ENCODE measurements at regions not wholly inside any gene's neighbourhood (a gene's known extent, or its start where the extent isn't known, plus 50 kb on each side); places are given as distances from the start of the nearest gene placed in this dataset.

- Histone ChIP-seq H3K9me3 (ENCODE audit: low read length) (no peaks in the 10 kb centered on the region), H3K36me3 (ENCODE audit: insufficient read depth, low read length) (no peaks in the 10 kb centered on the region), H3K27ac (ENCODE audit: low read depth, low read length, poor library complexity, severe bottlenecking) (no peak overlapping the region), H2AFZ (ENCODE audit: low read length) (no peak overlapping the region), H3K9me2 (ENCODE audit: insufficient read depth, low read length) (no peaks in the 10 kb centered on the region), H3K79me2 (ENCODE audit: insufficient read depth, low read depth, low read length) (no peaks in the 10 kb centered on the region), H4K20me1 (ENCODE audit: insufficient read depth, low read length) (no peaks in the 10 kb centered on the region), H3K4me2 (ENCODE audit: low read length) (no peak overlapping the region), H3K4me3 (ENCODE audit: low read depth, low read length, poor library complexity, severe bottlenecking) (no peak overlapping the region), H3K4me1 (ENCODE audit: insufficient read depth, low read length, poor library complexity, severe bottlenecking) (no peaks in the 10 kb centered on the region)
- BruUV-seq (replicated peaks): no TSS peak
- ChIA-PET CTCF (ENCODE audit: unreplicated experiment) (no interaction called here), POLR2A (interaction anchor here (0.7 kb wide), 1 partner anchor 21 kb away, joined by 3 read pairs; no protein-coding TSS in a partner anchor)
- DNase-seq (ENCODE audit: low spot score): no peak
- TF ChIP-seq EZH2phosphoT487 (IDR thresholded peaks at IDR 0.05; ENCODE audit: borderline replicate concordance, low read depth, low read length): no peak
- TF ChIP-seq, protein P1, sequence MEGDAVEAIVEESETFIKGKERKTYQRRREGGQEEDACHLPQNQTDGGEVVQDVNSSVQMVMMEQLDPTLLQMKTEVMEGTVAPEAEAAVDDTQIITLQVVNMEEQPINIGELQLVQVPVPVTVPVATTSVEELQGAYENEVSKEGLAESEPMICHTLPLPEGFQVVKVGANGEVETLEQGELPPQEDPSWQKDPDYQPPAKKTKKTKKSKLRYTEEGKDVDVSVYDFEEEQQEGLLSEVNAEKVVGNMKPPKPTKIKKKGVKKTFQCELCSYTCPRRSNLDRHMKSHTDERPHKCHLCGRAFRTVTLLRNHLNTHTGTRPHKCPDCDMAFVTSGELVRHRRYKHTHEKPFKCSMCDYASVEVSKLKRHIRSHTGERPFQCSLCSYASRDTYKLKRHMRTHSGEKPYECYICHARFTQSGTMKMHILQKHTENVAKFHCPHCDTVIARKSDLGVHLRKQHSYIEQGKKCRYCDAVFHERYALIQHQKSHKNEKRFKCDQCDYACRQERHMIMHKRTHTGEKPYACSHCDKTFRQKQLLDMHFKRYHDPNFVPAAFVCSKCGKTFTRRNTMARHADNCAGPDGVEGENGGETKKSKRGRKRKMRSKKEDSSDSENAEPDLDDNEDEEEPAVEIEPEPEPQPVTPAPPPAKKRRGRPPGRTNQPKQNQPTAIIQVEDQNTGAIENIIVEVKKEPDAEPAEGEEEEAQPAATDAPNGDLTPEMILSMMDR (conservative IDR thresholded peaks at IDR 0.05; ENCODE audit: low read length): no peak
- intact Hi-C loops (cut with micrococcal nuclease; ENCODE audit: unreplicated experiment): no loop called here
These were observed 124.8 kb downstream of the HSD17B3 start for GRCh38 chr9:96177005-96177718.

DNA sequence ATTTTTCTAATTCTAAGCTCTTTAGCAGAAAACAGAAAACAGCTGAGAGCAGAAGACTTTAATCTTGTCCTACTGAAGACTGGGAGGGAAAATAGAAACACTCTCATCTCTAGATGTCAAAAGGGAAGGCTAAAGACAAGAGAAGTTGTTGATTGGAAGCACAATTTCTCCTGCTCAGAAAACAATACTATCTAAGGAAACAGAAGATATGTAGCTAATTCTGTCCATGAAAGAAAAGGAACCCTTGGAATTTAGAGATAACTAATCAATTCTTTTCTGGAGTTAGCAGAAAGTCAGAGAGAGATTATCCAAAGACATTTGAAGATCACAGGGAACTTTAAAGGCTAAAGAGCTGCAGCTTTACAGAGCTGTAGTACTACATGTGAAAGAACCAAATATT is 126.2 kb downstream of the HSD17B3 start:
- Histone ChIP-seq H2AFZ (ENCODE audit: low read length) (no peak overlapping the region), H3K9me3 (ENCODE audit: low read length) (no peaks in the 10 kb centered on the region), H3K4me1 (ENCODE audit: insufficient read depth, low read length, poor library complexity, severe bottlenecking) (no peaks in the 10 kb centered on the region), H3K79me2 (ENCODE audit: insufficient read depth, low read depth, low read length) (no peaks in the 10 kb centered on the region), H3K36me3 (ENCODE audit: insufficient read depth, low read length) (no peaks in the 10 kb centered on the region), H3K4me2 (ENCODE audit: low read length) (no peak overlapping the region), H3K4me3 (ENCODE audit: low read depth, low read length, poor library complexity, severe bottlenecking) (no peak overlapping the region), H4K20me1 (ENCODE audit: insufficient read depth, low read length) (no peaks in the 10 kb centered on the region), H3K27ac (ENCODE audit: low read depth, low read length, poor library complexity, severe bottlenecking) (no peak overlapping the region), H3K9me2 (ENCODE audit: insufficient read depth, low read length) (no peaks in the 10 kb centered on the region)
- DNase-seq (ENCODE audit: low spot score): no peak
- ChIA-PET POLR2A (interaction anchor here (0.6 kb wide), 1 partner anchor 115 kb away, joined by 3 read pairs; no protein-coding TSS in a partner anchor), CTCF (ENCODE audit: unreplicated experiment) (no interaction called here)
- intact Hi-C loops (cut with micrococcal nuclease; ENCODE audit: unreplicated experiment): no loop called here
- no TSS peak for BruUV-seq (replicated peaks)
- TF ChIP-seq EZH2phosphoT487 (IDR thresholded peaks at IDR 0.05; ENCODE audit: borderline replicate concordance, low read depth, low read length): no peak
- TF ChIP-seq, protein P1 (conservative IDR thresholded peaks at IDR 0.05; ENCODE audit: low read length): no peak

GRCh38 chr9:96175001-96175400 is 127.0 kb downstream of the HSD17B3 start:
- Histone ChIP-seq H3K9me2 (ENCODE audit: insufficient read depth, low read length) (no peaks in the 10 kb centered on the region), H3K4me3 (ENCODE audit: low read depth, low read length, poor library complexity, severe bottlenecking) (no peak overlapping the region), H3K27ac (ENCODE audit: low read depth, low read length, poor library complexity, severe bottlenecking) (no peak overlapping the region), H3K4me2 (ENCODE audit: low read length) (no peak overlapping the region), H4K20me1 (ENCODE audit: insufficient read depth, low read length) (no peaks in the 10 kb centered on the region), H3K4me1 (ENCODE audit: insufficient read depth, low read length, poor library complexity, severe bottlenecking) (no peaks in the 10 kb centered on the region), H3K9me3 (ENCODE audit: low read length) (no peaks in the 10 kb centered on the region), H3K79me2 (ENCODE audit: insufficient read depth, low read depth, low read length) (no peaks in the 10 kb centered on the region), H3K36me3 (ENCODE audit: insufficient read depth, low read length) (no peaks in the 10 kb centered on the region), H2AFZ (ENCODE audit: low read length) (no peak overlapping the region)
- POLR2A ChIA-PET: no interaction called here
- intact Hi-C loops (cut with micrococcal nuclease; ENCODE audit: unreplicated experiment): no loop called here
- no TSS peak for BruUV-seq (replicated peaks)
- CTCF ChIA-PET (ENCODE audit: unreplicated experiment): no interaction called here
- TF ChIP-seq, protein P1 (conservative IDR thresholded peaks at IDR 0.05; ENCODE audit: low read length): no peak
- no peak for TF ChIP-seq EZH2phosphoT487 (IDR thresholded peaks at IDR 0.05; ENCODE audit: borderline replicate concordance, low read depth, low read length)
- DNase-seq (ENCODE audit: low spot score): no peak
